HG03558 (cell line): ENCODE measurements at regions not wholly inside any gene's neighbourhood (a gene's known extent, or its start where the extent isn't known, plus 50 kb on each side); places are given as distances from the start of the nearest gene placed in this dataset.
A peak's percentile ranks its signal among the peaks of the same experiment; 100 is the strongest.

ENCODE experiments used
- ATAC-seq: cut with Tn5 transposase; IDR thresholded peaks from one replicate; pipeline ENCODE4 v1.9.1; 2021; ENCODE audit warnings: moderate number of reproducible peaks; ENCODE audit not compliant: unreplicated experiment; ENCODE audit errors: extremely low read depth

DNA sequence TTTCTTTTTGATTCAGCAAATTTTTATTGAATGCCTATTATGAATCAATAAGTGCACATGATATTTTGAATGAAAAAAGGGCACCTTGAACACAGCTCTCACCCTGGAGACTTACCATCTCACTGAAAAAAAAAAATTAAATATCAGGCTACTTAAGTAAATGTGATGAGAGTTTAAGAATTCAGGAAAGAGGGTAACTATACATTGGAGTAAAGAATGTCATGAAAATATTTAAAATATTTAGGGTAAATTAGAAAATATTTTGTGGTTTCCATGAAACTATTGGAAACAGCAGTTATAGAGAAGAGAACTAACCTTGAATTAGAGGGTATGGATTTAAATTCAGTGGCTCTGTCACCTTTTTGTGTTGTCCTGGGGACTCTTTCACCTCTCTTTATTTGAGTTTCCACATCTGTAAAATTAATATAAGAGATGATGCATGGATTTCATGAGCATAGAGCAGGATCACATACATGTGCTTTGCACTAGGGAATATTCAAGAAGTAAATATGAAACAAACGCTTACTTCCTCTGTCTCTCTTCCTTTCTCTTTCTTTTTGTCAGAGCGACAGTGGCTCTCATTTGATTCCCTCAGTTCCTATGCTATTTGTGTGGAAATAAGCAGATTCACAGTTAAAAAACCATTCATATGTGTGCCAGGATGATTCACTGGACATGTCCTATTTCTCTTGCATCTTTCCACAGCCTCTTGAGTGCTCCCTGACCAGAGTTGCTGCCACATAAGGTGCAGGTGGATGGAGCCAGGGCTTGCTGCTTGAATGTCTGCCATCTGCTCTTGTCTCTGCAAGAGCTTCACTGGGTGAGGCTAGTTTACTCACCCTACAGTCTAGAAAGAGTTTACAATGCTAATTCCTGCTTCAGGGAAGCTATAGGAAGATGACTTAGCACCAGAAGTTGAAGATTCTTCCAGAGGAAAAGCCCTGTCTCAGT is 533.1 kb downstream of the ETS1 start:
- no peak for ATAC-seq

DNA sequence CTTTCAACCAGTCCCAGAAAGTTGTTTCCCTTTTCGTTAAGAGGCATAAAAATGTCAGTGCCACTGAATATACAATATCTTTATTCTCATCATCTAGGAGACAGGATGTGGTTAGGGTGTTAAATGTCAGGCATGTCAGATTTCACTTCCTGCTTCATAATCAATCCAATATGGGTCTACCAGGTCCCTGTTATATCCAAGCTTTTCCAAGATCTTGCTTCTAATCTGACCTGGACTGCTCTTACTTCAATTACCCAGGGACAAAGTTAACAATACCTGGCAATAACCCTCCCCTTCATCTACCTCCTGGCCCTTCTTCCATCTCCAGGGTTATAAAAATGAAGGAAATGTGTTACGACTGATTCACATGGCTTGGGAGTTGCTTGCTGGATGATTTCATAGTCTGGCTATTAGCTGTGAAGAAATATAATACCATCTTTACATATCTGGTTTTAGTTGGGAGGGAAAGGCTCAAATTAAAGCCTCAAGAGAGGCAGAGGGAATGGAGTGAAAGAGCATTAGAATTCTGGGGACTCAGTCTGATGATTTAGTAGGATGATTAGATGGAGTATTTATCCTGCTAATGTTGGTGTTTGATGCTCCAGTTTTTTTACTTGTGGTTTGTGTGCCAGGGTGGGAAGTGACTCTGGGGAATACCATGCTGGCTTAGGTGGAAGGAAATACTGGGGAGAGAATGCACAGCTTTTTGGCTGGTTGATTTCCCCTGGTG is 534.3 kb downstream of the ETS1 start:
- ATAC-seq: no peak

DNA sequence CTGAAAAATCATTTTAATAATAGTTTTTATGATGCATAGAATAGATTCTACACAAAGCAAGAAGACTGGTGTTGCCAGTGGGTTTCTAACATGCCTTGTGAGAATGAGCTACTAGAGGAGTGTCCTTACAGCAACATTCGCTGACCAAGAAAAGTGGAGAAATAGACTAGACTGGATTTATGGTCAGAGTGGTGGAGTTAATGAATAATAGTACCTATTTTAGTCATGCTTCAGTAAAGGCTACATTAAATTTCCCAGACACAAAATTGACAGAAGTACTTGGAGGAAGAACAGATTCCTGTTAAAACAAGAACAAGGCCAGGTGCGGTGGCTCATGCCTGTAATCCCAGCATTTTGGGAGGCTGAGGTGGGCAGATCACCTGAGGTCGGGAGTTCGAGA is 539.2 kb downstream of the ETS1 start:
- ATAC-seq: no peak

DNA sequence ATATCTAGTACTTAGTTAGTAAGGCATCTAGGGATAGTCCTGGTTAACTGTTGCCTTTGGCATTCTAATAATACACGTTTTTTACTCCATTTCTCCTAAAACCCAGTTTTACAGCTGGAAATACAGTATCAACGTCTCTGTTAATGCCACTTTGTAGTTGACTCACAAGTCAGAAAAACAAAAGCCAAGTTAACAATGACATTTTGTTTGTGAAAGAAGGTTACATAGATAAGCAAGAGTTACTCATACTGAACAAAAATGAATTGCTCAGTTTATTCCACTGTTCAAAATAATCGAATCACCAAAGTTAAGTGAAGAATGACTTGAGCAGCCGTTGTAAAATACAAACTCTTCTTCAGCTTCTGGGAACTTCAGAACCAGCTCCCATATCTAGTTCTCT is 540.3 kb downstream of the ETS1 start:
- ATAC-seq: no peak

DNA sequence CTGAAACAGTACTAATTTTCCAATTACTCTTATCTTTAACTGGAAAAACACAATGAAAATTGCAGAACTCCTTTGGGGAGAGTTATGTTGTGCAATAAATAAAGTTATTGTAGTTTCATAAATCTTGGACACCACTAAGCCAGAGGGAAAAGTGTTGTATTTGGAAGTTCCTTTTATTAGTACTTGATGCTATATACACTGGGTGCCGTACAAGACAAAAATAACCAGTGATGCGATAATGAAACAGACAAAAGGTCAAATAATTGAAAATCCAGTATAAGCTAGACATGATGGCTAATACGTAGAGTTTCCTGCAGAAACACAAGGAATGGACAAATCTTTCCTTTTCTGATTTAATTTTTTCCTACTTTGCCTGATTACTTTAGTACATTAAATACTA is 541.1 kb downstream of the ETS1 start:
- no peak for ATAC-seq

DNA sequence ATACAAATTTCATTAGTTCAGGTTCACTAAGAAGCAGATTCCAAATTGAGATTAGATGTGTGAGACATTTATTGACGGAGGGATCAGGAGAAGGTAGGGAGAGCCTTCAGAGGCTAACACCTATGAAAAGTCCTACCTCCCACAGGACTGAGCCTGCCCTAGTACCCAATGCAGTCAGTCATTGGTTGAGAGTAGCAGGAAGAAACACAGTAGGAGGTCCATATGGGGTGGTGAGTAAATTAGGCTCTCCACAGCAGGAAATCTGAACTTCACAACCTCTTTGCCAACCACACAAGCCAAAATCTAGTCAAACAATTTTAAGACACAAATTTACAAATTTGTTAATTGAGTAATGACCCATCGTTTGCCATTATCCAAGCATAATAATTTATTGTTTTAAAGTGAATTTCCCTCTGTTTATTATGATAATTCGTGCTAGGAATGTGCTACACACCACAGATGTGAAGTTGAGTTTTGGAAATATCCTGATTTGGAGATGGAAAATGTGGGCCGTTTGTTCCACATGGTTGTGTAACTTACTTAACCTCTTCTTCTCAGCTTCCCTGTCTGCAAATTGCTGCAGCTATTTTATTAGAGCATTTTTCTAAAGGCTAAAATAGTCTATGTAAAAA is 542.1 kb downstream of the ETS1 start:
- no peak for ATAC-seq

DNA sequence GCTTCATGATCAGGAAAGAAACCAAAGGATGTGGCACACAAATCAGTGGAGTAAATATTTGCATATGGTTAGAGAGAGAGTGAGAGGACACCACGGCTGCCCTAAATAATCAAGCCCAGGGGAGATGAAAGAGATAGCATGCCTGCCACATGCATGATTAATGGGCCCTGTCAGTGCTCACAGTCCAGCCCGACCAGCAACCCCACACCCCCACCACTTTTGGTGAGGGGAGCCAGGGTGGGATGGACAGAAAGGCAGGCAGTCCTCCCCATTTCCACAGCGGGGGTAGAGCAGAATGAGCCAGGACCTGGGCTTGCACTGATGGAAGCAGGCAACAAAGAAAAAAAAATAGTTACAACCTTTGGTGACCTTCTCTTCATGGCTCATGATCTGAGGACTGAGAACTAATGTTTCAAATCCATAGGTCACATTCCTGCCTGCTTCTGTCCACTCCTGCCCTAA is 545.0 kb downstream of the ETS1 start:
- no peak for ATAC-seq

DNA sequence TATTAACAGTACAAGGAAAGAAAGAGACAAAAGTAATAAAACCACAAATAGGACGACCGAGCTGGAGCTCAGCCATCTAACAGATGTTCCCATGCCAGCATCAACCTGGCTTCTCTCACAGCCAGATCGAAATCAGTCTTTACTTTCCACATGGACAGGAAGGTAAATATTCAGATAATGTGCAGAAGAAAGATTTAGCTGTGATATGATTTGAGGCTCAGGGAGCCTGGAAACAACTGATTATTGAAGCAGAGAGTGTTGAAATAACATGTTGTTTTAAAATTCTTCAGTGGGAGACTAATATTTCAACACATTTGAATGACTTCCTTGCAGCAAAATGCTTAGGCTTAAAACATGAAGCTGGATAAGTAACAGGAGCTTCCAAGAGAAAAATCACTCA is 546.8 kb downstream of the ETS1 start:
- ATAC-seq: no peak

DNA sequence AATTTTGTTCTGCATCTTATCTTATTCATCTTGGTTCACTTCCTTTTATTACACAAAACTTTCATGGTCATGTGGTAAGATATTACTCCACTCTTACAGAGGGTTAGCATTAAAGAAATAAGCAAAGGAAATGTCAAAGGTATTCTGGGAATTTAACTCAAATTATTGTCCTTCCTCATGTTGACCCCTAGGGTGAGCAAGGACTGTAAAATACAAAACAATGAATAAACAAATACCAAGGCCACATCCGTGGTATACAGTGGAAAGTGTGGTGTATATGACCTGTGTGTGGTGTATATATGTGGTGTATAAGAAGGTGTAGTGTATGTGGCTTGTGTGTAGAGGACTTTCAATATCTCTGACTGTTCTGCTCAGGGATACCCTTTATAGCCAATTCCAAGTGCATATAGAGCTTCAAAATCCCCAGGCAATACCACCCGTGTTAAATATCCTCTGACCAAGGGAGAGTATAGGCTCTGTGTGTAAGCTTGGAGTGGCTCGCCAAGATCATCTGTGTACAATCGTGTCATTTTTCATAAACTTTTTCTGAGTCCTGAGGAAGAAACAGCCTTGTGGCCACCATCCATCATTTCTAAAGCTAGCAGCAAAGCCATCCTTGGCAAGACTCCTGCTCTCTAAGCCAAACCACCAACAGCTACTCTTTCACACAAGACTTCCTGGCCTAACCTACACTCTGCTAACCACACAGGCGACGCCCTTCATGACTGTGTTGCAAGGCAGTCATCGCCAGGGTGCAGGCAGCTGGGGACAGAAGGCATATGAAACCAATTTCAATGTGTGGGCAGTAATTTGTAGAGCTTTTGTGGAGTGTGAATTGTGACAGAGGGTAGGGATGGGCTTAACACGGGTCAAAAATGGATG is 548.0 kb downstream of the ETS1 start:
- peak; percentile 87 for ATAC-seq

DNA sequence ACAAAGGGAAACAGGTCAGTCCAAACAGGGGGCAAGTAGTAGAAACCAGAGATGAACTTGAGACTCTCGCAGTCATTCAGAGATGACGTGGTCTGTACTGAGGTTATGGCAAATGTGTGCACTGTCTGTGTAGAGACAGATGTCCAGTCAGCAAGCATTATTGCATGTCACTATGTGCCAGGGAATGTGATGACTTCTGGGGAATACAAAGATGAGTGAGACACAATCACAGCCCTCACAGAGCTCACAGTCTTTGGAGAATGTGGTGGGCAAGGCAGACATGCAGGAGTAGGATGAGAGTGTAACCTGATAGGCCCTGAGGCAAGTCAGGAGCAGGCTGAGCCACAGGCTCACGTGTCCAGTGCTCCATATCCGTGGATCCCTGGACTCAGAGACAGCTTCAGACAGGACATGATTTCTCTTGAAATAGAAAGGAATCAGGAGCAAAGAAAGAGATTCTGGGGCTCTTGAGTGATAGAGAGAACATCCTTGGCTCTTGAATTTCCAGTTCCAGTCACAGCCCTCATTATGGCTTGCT is 550.7 kb downstream of the ETS1 start:
- ATAC-seq: no peak

DNA sequence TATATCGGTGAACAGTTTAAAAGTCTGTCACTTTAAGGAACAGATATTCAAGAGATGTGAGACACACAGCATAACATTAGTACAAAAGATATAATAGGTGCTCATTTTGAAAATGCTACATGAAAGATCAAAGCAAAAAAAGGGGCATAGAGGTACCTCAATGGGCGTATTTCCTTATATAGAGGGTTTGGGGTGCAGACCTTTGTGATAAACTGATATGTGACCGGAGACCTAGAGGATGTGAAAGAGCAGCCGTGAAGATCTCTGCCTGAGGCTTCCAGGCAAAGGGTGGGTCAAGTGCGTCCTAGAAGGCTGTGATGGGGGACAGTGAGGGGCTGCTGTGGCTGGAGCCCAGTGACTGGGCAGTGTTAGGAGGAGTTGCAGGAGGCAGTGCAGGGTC is 551.4 kb downstream of the ETS1 start:
- ATAC-seq: no peak

DNA sequence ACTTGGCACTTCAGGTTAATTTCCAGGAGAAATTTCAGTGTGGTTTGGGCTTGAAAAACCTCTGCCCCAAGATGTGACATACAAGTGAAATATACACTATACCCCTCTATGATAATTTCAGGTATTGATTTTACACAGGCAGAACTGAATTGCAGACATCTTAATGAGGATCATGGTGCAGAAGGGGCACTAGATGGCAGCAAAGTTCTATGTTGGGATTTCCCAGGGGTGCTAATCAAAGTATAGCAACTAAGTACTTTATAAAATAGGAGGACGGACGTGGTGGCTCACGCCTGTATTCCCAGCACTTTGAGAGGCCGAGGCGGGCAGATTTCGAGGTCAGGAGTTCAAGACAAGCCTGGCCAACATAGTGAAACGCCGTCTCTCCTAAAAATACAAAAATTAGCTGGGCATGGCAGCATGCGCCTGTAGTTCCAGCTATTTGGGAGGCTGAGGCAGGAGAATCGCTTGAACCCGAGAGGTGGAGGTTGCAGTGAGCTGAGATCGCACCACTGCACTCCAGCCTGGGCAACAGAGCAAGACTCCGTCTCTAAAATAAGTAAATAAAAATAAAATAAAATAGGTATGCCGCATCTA is 555.7 kb downstream of the ETS1 start:
- peak; percentile 86 for ATAC-seq

DNA sequence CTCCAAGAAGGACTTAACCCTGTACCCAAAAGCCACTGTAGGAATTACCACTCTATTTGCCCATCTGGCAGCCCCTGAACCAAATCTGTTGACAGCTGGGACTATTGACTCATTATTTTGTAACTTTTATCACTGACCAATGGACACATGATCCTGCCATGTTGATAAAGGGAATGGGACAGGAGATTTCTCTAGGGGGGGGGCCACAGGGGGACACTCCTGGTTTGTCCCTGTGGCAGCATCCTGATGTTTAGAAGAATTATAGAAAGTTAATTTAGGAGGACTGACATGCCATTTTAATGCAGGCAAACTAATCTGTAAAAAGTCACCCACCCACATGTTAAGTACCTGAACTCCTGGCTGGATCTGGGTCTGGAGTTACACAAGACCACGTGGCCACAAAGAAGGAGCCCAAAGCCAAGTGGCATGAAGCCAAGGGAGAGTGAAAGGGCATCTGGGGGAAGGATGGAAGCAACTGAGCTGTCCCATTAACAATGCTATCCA is 558.1 kb downstream of the ETS1 start:
- no peak for ATAC-seq

DNA sequence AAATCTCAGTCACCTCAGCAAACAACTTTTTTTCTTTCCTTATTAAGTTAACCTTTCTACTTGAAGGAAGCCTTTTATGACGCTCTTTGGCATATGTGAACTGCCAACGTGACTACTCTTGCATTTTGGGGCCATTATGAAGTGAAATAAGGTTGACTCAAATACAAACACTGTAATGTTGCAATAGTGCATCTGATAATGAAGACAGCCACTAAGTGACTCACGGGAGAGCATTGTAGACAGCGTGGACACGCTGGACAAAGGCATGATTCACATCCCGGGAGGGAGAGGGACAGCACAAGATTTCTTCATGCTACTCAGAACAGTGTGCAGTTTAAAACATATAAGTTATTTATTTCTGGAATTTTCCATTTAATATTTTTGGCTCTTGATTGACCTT is 560.8 kb downstream of the ETS1 start:
- ATAC-seq: no peak

DNA sequence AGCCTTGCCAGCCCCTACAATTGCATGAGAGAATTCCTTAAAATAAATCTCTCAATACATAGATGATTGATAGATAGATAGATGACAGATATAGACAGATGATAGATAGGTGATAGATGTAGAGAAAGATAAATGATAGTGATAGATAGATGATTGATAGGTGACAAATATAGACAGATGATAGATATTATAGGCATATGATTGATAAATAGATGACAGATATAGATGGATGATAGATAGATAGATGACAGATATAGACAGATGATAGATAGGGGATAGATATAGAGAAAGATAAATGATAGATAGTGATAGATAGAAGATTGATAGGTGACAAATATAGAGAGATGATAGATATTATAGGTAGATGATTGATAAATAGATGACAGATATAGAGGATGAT is 564.6 kb downstream of the ETS1 start:
- ATAC-seq: no peak

DNA sequence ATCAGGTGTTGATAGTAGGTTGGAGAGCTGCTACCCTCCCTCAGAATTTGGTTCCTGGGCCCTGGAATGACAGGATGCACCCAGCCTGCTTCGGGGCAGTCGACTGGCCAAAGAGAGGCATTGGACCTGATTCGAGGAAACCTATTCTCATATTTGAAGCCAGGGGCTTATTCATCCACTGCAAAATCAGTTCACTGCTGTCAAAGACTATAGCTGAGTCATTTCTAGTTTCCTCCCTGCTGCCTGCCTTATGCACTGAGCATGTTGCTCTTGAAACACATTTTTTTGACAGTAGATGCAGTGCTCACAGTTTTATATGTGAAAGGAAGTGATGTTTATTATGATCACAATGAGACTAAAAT is 565.4 kb downstream of the ETS1 start:
- ATAC-seq: peak; percentile 80

DNA sequence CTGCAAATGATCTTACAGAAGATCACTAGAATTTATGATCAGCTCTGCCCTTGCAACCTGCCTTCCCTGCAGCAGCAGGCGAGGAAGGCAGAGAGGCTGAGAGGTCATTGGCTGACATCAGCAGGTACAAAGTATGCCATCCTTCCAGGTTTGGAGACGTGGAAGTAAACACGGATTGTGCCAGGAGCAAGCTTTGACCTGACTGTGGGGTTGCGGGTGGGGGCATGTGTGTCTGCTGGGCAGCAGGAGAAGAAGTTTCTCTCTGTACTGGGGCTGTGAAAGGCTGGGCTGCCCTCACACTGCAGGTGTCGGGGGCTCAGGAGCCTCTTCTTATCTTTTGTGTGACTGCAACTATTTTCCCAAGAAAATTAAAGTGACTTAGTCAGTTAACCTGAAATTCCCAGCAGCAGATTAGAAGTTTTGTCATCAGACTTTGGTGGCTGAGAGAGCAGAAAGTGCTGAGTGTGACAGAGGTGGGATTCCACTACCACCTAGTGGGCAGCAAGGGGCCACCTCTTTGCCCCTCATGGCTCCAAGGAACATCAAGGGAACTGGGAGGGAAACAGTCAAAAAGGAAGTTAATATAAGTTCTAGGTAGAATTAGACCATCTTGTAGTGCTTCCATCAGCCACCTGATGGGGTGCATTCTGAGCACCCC is 565.9 kb downstream of the ETS1 start:
- no peak for ATAC-seq

DNA sequence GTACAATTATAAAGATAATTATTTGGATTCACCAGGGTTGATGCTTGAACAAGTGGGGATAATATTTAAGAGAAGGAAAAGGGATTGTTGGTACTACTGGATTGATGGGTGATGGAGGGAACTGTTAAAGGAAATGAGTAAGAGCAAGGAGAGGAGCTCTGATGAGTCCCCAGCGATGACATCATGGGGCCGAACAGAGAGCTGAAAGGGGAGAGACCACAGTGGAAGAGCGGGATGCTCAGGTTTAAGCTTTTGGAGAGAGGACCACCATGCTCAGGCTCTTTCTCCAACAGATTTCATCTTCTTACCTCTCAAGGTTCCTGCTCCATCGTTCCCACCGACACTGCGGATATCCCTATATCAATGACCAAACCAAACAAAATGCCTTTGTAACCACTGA is 568.7 kb downstream of the ETS1 start:
- no peak for ATAC-seq

DNA sequence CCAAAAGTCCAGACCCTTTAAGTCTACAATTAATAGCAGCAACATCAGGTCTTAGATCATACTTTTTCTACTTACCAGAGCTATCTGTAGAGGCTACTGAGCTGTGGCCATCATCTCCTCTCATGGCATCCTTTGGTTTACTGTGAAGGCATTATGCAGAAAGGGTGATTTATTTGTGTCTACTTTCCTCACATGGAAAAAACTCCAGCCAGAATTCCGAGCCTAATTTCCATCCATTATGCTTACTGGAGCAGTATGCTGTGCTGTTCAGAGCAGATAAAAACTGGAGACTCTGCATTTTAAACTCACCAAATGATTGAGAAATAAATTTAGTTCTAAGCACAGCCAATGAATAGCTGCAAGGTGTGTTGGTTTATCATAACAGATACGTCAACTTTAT is 581.8 kb downstream of the ETS1 start:
- no peak for ATAC-seq
